GM18499 (cell line): ENCODE measurements at regions not wholly inside any gene's neighbourhood (a gene's known extent, or its start where the extent isn't known, plus 50 kb on each side); places are given as distances from the start of the nearest gene placed in this dataset.
"Not testable (repeated sequence)": the region's sequence is repeated elsewhere in the genome, so short reads cannot be mapped to it uniquely, and the experiment has no call there.

Experiments
- ATAC-seq: cut with Tn5 transposase; IDR thresholded peaks from one replicate; pipeline ENCODE4 v1.9.1; 2021; ENCODE audit warnings: moderate number of reproducible peaks; ENCODE audit not compliant: insufficient read depth, unreplicated experiment

DNA sequence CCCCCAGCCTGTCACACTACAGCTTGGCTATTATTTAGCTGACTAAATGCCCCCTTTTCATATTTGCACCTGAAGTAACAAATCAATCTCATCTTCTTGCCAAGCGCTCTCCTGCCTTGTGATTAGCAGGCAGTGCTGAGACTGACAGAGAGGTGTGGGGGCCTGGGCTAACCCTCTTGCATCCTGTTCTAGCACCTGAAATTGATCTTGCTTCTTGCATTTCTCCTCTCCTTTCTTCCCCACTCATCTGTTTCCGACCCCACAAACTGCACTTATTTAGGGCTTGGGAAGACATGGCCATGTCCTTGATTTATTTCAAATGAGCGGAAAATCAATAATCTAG lies 309.0 kb upstream of the PROK2 start:
- ATAC-seq = no peak

DNA sequence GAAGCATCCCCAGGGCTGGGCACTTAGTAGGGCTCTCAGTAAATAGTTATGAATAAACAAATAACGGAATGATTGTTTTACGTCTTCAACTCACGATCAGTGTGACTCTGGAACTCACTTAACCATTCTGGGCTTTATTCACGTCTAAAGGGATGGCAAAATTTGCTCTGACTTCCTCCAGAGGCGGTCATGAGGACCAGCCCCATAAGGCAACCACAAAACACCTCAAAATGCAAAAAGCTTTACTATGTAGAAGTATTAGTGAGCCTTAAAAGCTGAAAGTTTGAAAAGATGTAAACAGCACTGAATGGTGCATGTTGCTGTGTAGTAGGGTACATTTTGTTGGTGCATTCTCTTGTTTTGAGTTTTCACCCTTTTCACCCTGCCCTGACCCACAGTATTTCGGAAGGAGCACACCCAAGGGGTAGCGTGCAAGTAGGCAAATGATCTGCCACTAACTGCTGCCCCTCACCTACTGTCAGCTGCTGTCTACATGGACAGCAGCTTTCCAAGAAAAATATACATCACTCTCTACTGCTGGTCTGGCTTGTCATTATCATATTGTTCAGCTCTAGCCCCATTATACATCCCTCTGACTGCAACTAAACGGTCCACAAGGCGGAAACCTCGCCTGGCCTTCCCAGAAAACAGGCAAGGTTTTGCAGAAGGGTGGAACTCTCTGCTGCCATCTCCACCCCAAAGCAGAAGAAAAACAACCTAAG lies 308.5 kb upstream of the PROK2 start:
- no peak for ATAC-seq

DNA sequence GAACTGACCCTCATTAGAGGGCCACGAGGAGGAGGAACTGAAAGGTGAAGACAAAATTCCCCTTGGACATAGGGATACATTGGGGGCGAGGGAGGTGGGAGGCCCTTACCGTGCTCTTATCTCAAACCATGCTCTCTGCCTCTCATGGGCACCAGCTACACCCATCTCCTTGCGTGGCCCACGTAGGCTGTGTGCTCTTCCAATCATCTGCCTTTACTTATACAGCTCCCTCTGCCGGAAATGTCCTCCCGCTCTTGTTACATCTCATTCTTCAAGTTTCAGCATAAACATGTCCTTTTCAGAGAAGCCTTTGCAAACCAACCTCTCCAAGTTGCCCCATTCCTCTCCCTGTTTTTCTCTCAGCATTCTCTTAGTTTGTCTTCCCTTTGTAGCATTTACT lies 307.8 kb upstream of the PROK2 start:
- ATAC-seq = no peak

DNA sequence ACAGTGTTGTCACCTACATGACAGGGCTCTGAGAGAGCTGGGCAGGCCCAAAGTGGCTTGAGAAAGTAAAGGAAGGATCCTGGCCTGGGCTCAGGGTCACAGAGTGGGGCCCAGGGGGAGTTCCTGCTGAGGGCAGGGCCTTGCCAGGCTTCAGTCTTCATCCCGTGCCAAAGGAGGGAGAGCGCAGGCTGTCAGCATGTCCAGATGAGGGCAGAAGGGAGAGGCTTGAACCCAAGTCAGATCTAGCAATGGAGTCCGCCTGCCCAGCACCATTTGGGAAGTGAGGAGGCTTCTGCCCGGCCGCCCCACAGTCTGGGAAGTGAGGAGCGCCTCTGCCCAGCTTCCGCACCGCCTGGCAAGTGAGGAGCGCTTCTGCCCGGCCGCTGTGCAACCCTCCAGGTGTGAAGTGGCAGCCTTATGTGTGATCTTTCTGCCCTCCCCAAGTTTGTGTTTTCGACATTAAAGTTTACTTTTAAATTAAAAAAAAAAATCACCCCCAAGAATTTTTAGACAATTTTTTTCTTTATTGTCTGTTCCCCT lies 303.6 kb upstream of the PROK2 start:
- no peak for ATAC-seq

DNA sequence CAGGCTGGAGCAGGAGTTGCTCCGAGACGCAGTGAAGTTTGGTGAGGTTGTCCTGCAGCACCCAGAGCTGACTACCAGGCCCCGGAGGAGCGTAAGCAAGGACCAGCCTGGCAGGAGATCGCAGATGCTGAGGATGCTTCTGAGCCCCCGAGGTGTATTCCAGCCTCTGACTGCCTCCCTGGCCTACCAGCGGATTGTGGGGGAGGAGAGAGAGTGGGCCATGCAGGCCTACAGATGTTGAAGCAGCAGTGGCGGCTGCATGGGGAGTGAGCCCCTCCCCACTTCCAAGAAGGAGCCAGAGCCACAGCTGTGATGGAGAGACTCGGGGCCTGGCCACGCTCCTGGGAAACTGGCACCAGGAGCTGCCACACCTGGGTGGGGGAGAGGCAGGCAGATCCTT lies 302.5 kb upstream of the PROK2 start:
- ATAC-seq = no peak

DNA sequence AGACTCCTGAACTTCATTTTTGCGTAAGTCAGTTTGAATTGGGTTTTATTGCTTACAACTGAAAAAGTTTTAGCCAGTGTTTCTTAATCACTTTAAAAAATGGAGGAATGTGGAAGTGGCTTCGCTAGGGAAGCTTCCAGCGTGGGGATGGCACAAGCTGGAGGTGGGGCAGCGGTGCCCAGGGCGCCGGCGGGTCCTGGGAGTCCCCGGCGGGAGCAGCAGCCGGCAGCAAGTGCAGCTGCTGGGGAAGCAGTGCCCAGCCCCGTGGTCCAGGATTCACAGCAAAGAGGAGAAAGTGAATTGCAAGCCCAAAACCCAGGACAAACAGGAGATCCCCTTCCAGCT lies 301.8 kb upstream of the PROK2 start:
- ATAC-seq = no peak

DNA sequence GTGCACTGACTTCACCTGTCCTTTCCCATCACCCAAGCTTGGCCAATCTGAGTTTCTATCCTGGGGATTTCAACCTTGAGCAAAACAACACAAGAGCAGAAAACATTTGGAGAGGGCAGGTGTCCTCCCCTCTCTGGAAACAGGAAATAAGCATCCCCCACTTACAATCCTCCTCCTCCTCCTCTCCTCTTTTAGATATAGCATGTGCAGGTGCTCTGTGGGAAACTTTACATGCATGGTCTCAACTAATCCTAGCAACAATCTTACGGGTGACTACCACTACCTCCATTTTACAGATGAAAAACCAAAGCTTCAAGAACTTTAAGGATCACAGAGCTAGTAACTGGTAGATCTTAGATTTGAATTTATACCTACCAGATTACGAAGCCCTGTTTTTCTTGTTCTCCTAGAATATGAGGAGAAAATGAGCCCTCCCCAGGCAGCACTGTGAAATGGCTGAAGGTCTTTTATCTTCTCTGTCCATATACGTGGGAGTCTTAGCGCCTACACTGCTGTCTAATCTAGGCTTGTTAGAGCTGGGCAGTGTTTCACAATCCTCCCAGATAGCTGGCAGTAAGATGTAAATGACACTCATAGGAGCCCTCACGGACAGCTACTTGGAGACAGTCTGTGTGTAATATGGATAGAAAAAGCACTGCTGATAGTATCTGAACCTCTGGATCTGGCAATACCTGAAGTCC lies 301.2 kb upstream of the PROK2 start:
- ATAC-seq = no peak

DNA sequence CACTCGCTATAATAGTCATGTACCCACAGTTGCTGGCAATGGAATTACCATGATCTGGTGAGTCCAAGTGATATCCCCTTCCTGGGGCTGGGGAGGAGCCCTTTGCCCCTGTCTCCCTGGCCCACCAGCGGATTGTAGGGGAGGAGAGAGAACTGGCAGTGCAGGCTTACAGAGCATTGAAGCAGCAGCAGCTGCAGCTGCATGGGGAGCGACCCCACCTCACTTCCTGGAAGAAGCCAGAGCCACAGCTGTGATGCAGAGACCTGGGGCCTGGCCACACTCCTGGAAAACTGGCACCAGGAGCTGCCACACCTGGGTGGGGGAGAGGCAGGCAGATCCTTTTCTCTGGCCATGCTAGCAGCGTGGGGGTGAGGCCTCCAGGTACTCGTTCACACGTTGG lies 300.1 kb upstream of the PROK2 start:
- ATAC-seq = no peak

DNA sequence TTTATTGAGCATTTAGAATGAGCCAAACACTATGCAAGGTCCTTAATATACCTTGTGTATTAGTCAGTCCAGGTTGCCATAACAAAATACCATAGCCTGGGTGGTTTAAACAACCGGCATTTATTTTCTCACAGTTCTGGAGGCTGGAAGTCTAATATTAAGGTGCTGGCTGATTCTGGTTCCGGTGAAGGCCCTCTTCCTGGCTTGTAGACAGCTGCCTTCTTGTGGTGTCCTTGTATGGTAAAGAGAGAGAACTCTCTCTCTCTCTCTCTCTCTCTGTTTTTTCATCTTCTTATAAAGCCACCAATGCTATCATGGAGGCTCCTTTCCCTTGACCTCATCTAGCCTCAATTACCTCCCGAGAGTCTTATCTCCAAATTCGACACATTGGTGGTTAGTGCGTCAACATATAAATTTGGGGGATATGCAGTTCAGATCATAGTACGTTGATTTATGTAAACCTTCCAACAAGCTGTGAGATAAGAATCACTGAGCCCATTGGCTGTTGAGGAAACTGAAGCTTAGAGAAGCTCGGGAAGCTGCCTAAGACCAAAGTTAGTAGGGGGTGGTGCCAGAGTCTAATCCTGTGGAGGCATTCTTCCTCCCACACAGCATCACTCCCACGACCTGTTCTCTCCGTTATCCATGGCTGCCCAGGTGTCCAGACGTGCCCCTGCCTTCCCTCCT lies 298.0 kb upstream of the PROK2 start:
- ATAC-seq = peak; percentile 4

DNA sequence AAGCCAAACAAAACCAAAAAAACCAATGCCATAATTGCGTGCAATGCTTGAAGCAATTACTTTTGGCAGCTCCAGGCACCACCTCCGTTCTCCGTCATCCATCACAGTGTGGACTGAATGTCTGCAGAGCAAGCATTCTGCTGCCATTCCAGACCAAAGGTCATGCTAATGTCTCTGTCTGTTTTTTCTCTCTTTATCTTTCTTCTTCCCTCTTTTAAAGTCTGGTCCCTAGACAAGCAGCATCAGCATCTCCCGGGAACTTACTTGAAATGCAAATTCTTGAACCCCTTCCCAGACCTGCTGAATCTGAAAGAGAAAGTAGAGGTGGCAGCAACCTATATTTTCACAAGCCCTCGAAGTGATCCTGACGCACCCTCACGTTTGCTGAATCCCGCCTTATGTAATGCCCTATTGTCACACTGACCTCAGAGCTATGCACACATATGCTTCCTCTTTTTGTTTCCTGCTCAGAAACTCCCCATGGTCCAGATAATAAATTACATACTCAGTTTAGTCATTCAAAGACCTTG lies 297.3 kb upstream of the PROK2 start:
- peak; percentile 61 for ATAC-seq

DNA sequence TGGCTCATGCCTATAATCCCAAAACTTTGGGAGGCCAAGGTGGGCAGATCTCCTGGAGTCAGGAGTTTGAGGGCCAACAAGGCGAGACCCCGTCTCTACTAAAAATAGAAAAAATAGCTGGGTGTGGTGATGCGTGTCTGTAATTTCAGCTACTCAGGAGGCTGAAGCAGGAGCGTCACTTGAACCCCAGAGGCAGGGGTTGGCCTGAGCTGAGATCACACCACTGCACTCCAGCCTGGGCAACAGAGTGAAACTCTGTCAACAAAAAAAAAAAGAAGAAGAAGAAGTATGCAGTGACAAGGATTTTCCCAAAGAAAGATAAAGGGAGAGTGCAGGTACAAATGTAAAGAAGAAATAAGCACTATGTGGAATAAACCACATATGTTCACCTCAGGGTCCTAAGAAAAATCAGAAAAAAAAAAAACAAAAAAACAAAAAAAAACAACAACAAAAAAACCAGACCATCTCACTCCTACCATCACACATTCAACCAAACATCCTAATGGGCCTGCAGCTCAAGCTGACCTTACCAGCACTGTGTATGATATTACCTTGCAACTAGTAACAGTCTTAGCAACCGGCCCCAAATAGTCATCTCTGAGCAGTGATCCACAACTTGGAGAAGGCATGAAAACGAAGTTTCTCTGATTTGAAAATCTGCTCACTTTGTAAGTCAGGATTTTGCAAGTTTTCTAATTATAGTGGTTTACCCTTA lies 296.7 kb upstream of the PROK2 start:
- no peak for ATAC-seq

DNA sequence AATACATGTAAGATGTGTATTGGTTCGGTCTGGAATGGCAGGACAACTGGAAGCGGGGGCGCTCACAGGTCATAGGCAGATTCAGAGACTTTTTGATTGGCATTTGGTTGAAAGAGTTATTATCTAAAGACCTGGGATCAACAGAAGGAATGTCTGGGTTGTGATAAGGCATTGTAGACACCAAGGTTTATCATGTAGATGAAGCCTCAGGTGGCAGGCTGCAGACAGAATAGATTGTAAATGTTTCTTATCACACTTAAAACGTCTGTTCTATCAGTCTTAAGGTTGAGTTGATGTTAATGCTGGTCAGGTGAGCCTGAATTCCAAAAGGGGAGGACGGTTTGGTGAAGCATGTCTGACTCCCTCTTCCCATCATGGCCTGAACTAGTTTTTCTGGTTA lies 295.9 kb upstream of the PROK2 start:
- ATAC-seq = no peak

DNA sequence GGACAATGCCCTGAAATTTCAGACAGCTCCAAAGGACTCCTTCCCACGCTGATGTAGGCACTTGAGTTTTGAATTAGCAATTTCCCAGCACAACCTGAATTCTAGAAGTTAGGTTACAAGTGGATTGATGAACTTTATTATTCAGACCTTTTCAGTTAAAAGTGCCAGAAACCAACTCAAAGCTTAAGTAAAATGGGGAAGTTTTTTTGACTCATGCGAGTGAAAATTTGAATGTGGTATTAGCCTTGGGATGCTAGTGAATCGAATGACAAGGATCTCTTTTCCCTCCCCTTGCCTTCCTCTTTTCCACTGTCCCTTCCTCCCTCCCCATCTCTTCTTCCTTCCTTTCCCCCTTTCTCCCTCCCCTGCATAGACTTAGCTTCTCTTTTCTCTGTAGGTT lies 295.1 kb upstream of the PROK2 start:
- no peak for ATAC-seq

DNA sequence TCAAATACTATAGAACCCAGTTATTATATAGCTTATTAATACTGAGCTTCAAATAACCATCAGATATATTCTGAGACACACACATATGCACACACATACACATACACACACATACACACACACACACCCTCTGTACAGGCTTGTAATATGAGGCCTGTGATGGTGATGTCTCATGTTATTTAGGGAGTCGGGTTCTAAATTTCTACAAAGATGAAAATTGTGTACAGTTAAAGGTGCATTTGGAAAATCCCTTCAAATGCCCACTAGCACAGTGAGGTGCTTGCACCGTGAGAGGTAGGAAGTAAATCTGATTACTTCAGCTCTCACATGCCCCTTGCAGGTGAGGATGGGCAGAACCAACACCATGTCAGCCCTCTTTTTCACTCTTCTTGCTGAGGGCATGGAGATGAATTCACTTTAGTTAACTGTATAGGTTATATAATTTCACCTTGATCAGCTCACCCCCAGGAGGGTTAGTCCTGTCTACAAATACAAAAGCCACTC lies 294.5 kb upstream of the PROK2 start:
- ATAC-seq = no peak

DNA sequence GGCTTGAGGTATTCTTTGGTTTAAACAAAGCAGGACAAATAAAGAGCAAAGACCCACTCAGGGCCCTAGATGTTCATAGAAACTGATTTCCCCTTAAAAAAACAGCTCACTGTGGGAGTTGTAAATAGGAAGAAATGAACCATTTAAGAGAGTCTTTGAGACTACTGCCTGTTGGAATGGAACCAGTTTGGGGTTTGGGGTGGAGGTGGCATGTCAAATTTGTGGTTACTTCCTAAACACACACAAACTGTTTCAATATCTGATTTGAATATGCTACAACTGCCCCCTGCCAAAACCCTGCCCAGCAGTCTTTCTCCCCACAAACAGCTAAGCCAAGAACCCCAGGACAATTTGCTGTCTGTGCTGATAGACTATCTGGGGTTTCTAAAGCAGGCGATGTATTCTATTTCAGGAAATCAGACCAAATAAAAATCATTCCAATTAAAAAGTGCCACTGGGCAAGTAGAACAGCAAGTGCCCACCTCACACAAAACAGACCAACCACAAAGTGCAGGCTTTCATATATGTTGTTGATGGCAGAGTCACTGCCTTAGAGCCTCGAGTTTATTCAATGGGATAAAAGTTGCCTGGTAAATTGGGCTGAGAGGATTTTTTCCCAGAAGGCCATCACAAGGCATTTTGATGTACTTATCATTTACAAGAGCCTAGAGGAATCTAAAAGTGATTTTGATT lies 293.9 kb upstream of the PROK2 start:
- ATAC-seq = no peak

DNA sequence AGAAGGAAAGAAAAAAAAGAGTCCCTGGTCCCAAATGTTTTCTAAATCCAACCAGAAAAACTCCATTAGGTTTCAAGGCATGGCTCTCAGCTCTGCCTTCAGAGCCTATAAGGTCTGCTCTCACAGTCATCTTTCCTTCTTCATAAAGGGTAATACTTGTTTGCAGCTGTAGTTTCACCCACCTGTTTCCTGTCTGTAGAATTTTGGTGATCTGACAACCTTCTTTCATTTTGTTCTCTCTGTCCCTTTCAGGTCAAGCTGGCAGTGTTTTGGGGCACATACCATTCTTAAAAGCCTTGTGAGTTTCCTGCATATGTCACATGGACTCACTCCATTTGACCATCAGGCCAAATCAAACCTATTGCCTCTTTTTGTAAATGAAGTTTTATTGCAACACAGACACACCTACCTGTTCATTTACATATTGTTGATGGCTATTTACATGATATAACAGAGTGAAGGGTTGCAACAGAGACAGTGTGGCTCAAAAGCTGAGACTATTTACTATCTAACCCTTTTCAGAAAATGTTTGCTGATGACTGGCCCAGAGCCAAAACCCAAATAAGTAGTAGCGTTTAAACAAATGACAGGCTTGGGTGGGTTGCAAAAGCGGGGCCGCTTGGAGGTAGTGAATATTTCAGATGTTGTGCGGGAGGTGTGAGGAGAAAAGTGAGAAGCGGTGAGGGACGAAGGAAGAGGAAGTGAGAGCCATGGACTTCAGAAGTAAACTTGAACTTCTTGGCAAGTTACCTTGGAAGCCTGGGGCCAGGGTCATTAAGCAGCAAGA lies 292.7 kb upstream of the PROK2 start:
- ATAC-seq = no peak

DNA sequence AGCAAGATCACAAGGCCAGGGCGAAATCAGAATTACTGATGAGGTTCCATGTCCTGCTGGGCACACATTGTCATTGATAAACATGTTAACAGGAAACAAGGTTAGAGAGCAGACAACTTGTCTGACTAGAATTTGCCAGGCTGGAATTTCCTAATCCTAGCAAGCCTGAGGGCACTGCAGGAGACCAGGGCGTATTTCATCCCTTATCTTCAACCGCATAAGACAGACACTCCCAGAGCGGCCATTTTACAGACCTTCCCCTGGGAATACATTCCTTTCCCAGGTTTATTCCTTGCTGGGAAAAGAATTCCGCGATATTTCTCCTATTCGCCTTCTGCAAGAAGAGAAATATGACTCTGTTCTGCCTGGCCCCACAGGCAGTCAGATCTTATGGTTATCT lies 290.9 kb upstream of the PROK2 start:
- not testable (repeated sequence) for ATAC-seq

DNA sequence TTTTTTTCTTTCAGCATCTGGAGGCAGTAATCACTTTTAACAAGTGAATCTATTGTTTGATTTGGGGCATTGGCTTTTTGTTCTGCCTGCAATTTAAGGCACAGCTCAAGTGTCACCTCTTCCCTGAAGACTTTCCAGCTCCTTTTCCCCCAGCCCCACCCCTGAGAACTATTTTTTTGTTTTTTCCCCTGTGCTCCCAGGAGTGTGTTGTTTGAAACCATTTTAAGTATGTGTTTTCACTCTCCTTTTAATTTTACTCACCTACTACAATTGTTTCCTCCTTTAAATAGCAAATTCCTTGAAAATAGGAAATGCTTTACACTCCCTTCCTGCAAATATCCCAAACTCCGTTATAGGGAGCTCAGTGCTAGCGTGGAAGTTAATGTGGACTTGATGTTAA lies 286.7 kb upstream of the PROK2 start:
- no peak for ATAC-seq

DNA sequence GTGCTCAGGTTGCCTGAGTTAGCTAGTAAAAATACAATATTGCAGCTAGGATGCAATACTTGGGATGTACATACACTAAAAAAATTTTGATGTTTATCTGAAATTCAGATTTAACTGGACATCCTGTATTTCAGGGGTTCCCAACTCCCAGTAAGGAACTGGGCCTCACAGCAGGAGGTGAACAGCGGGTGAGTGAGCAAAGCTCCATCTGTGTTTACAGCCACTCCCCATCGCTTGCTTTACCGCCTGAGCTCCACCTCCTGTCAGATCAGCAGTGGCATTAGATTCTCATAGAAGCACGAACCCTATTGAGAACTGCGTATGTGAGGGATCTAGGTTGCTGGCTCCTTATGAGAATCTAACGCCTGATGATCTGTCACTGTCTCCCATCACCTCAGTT lies 285.1 kb upstream of the PROK2 start:
- no peak for ATAC-seq
